ENCODE measurements at regions not wholly inside any gene's neighbourhood (a gene's known extent, or its start where the extent isn't known, plus 50 kb on each side); places are given as distances from the start of the nearest gene placed in this dataset.

DNA sequence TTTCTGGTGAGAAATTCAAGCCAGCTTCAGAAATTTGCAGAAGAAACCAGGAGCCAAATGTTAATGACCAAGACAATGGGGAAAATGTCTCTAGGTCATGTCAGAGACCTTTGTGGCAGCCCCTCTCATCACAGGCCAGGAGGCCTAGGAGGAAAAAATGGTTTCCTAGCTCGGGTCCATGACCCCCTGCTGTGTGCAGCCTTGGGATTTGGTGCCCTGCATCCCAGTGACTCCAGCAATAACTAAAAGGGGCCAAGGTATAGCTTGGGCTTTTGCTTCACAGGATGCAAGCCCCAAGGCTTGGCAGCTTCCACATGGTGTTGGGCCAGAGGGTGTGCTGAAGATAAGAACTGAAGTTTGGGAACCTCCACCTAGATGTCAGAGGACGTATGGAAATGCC lies 814.7 kb upstream of the SLIT2 start:
- ChIA-PET CTCF (no interaction called here), POLR2A (no interaction called here)
- TF ChIP-seq, protein P1, sequence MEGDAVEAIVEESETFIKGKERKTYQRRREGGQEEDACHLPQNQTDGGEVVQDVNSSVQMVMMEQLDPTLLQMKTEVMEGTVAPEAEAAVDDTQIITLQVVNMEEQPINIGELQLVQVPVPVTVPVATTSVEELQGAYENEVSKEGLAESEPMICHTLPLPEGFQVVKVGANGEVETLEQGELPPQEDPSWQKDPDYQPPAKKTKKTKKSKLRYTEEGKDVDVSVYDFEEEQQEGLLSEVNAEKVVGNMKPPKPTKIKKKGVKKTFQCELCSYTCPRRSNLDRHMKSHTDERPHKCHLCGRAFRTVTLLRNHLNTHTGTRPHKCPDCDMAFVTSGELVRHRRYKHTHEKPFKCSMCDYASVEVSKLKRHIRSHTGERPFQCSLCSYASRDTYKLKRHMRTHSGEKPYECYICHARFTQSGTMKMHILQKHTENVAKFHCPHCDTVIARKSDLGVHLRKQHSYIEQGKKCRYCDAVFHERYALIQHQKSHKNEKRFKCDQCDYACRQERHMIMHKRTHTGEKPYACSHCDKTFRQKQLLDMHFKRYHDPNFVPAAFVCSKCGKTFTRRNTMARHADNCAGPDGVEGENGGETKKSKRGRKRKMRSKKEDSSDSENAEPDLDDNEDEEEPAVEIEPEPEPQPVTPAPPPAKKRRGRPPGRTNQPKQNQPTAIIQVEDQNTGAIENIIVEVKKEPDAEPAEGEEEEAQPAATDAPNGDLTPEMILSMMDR (IDR thresholded peaks at IDR 0.05; ENCODE audit: control extremely low read depth, extremely low read depth, low read depth, missing control alignments), result no peak
- DNase-seq (ENCODE audit: extremely low spot score), result no peak

DNA sequence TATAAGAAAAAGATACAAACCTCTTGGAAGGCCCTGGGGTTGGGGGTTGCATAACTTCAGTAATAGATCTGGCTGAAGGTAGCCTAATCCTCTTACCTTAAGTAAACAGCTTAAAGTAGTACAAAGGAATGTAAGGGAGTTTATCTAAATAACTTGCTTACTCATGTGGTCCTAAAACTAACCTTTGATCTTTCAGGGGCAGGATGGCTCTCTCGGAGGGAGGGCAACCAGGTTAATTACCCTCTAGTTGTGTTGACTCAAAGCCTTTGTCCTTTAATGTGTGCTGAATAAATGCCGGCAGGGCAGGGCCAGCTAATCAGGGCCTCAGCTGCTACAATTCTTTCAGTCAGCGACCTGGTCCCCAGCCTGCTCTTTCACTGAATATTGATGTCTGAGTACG lies 822.0 kb upstream of the SLIT2 start:
- no peak for DNase-seq (ENCODE audit: extremely low spot score)
- POLR2A ChIA-PET, result no interaction called here
- TF ChIP-seq, protein P1 (IDR thresholded peaks at IDR 0.05; ENCODE audit: control extremely low read depth, extremely low read depth, low read depth, missing control alignments), result no peak
- CTCF ChIA-PET, result no interaction called here

DNA sequence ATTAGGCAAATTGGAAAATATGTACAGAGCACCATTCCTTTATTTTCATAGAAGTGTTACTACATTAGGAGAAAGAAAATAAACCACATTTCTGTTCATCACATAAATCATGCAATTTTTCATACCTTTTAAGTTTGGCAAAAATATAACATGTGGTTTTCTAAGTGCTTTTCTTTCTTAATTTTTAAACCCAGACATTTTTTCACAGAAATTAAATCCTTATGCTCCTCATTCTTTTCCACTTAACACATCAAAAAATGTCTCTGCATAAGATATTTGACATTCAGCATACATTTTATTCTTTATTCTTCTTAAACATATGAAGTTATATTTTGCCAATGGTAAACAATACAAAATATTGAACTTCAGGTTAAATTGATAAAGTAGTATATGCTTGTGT lies 826.6 kb upstream of the SLIT2 start:
- ChIA-PET CTCF (interaction anchor here (1.2 kb wide), 2 partner anchors 9 kb away, joined by 3 to 4 read pairs; no protein-coding TSS in a partner anchor), POLR2A (no interaction called here)
- DNase-seq (ENCODE audit: extremely low spot score), result no peak
- TF ChIP-seq, protein P1 (IDR thresholded peaks at IDR 0.05; ENCODE audit: control extremely low read depth, extremely low read depth, low read depth, missing control alignments), result no peak

DNA sequence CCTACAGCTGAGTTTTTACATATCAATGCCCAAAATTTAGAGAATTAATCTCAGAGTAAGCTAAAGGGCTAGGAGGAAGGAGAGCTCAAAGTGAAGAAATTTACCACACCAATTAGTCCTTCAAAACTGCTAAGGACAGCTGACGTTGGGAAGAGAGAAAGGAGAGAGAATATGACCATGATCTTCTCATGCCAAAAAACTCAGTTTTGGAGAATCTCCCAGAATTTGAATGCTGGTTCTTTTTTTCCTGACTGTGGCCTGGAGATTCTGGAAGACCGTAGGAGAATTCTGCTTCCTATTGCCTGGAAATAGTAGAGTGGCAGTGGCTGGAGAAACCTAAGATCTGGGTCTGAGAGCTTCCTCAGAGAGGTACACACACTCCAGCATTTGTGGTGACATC lies 834.4 kb upstream of the SLIT2 start:
- CTCF ChIA-PET, result no interaction called here

DNA sequence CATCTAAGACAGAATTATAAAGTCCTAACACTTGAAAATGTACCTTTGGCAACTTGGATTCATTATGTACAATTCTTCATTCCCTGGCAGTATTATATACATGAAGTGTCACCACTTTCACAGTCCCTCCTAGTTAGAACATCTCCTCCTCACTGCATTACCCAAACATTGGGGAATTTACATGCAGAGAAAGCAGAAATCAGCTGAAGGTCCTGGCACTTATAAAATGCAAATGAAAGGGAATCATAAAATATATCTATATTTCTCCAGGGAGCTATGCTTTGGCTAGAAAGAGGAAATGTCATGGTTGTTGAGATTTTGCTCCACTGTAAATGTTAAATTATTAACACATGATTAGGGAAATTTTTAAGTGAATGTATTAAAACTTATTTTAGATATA lies 835.6 kb upstream of the SLIT2 start:
- TF ChIP-seq, protein P1 (IDR thresholded peaks at IDR 0.05; ENCODE audit: control extremely low read depth, extremely low read depth, low read depth, missing control alignments), result no peak
- POLR2A ChIA-PET, result no interaction called here
- CTCF ChIA-PET, result interaction anchor here (1.0 to 1.3 kb wide), 2 partner anchors 8 to 14 kb away, joined by 3 read pairs; no protein-coding TSS in a partner anchor
- DNase-seq (ENCODE audit: extremely low spot score), result no peak

More for the DNA sequence above, 834.4 kb upstream of the SLIT2 start:
- POLR2A ChIA-PET, result no interaction called here
- no peak for DNase-seq (ENCODE audit: extremely low spot score)
- TF ChIP-seq, protein P1 (IDR thresholded peaks at IDR 0.05; ENCODE audit: control extremely low read depth, extremely low read depth, low read depth, missing control alignments), result no peak

DNA sequence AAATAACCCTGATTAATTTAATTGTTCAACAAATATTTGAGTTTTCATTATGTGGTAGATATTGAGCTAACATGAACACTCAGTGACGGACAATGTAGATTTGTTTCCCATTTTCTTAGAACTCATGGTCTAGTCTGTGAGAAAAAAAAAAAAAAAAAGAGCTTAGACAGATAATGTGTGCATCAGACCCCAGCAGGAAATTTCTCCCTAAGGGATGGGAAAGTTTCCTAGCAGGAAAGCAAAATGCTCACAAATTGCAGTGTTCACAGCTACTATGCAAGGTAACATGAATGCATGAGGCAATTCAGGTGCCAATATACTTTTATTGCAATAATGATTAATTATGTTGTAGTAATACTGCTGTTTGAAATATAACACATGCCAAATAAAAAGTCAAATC lies 843.2 kb upstream of the SLIT2 start:
- CTCF ChIA-PET, result no interaction called here
- POLR2A ChIA-PET, result no interaction called here
- TF ChIP-seq, protein P1 (IDR thresholded peaks at IDR 0.05; ENCODE audit: control extremely low read depth, extremely low read depth, low read depth, missing control alignments), result no peak

DNA sequence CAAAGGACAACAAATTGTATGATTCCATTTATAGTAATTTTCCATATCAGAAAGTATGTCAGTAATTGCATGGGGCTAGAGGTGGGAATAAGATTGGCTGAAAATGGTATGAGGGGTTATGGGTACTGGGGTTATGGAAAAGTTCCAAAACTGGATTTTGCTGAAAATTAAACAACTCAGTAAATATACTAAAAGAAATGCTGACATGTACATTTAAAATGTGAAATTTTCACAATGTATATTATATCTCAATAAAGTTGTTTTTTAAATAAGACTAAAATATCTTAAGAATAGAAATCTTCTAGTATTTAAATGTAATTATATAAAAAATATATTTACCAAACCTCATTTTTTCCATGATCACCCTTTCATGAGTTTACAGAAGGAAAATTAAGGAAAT lies 844.9 kb upstream of the SLIT2 start:
- TF ChIP-seq, protein P1 (IDR thresholded peaks at IDR 0.05; ENCODE audit: control extremely low read depth, extremely low read depth, low read depth, missing control alignments), result no peak
- no peak for DNase-seq (ENCODE audit: extremely low spot score)
- CTCF ChIA-PET, result no interaction called here
- POLR2A ChIA-PET, result no interaction called here

More for the DNA sequence above, 843.2 kb upstream of the SLIT2 start:
- no peak for DNase-seq (ENCODE audit: extremely low spot score)

All from GM10248 (cell line).